NCI-H1105 (cell line): ENCODE measurements at regions not wholly inside any gene's neighbourhood (a gene's known extent, or its start where the extent isn't known, plus 50 kb on each side); places are given as distances from the start of the nearest gene placed in this dataset.
"Not testable (repeated sequence)": the region's sequence is repeated elsewhere in the genome, so short reads cannot be mapped to it uniquely, and the experiment has no call there.

Experiments
- DNase-seq: peaks from one replicate; lab custom pipeline; 2025; lab: John Stamatoyannopoulos, UW

GRCh38 chr4:164596318-164596878, 157.5 kb upstream of the SMIM31 start:
- no peak for DNase-seq

GRCh38 chr4:164596927-164597326, 157.0 kb upstream of the SMIM31 start:
- DNase-seq = no peak

GRCh38 chr4:164601653-164602052, 152.3 kb upstream of the SMIM31 start:
- DNase-seq = no peak

GRCh38 chr4:164605791-164606190, 148.1 kb upstream of the SMIM31 start:
- DNase-seq = not testable (repeated sequence)

- DNase-seq = no peak
Observed at GRCh38 chr4:164606478-164606877, 147.5 kb upstream of the SMIM31 start.

- DNase-seq = no peak
Observed at GRCh38 chr4:164613256-164613655, 140.7 kb upstream of the SMIM31 start.

- DNase-seq = no peak
Observed at GRCh38 chr4:164613792-164614191, 140.1 kb upstream of the SMIM31 start.

GRCh38 chr4:164614329-164614728, 139.6 kb upstream of the SMIM31 start:
- DNase-seq = no peak

- DNase-seq = no peak
Observed at GRCh38 chr4:164614999-164615398, 138.9 kb upstream of the SMIM31 start.

- no peak for DNase-seq
Observed at GRCh38 chr4:164615964-164616363, 138.0 kb upstream of the SMIM31 start.

GRCh38 chr4:164616961-164617360, 137.0 kb upstream of the SMIM31 start:
- DNase-seq = no peak

- no peak for DNase-seq
Observed at GRCh38 chr4:164617426-164617825, 136.5 kb upstream of the SMIM31 start.

- DNase-seq = no peak
Observed at GRCh38 chr4:164617911-164618310, 136.0 kb upstream of the SMIM31 start.

- no peak for DNase-seq
Observed at GRCh38 chr4:164621886-164622521, 131.9 kb upstream of the SMIM31 start.

- DNase-seq = no peak
Observed at GRCh38 chr4:164623099-164623498, 130.8 kb upstream of the SMIM31 start.

- no peak for DNase-seq
Observed at GRCh38 chr4:164639001-164639400, 114.9 kb upstream of the SMIM31 start.

- DNase-seq = no peak
Observed at GRCh38 chr4:164648151-164648848, 105.6 kb upstream of the SMIM31 start.

GRCh38 chr4:164648849-164649212, 105.1 kb upstream of the SMIM31 start:
- DNase-seq = no peak

GRCh38 chr4:164659765-164660164, 94.2 kb upstream of the SMIM31 start:
- DNase-seq = no peak

GRCh38 chr4:164676152-164676551, 77.8 kb upstream of the SMIM31 start:
- not testable (repeated sequence) for DNase-seq

- no peak for DNase-seq
Observed at GRCh38 chr4:164683040-164683439, 70.9 kb upstream of the SMIM31 start.

GRCh38 chr4:164695650-164696049, 58.3 kb upstream of the SMIM31 start:
- no peak for DNase-seq

- DNase-seq = no peak
Observed at GRCh38 chr4:164700471-164700870, 53.5 kb upstream of the SMIM31 start.

- no peak for DNase-seq
Observed at GRCh38 chr4:164701665-164702064, 52.3 kb upstream of the SMIM31 start.
